Mesenchymal stem cell (in vitro differentiated cells and primary cell): ENCODE measurements at regions not wholly inside any gene's neighbourhood (a gene's known extent, or its start where the extent isn't known, plus 50 kb on each side); places are given as distances from the start of the nearest gene placed in this dataset.
A peak's percentile ranks its signal among the peaks of the same experiment; 100 is the strongest.

ENCODE experiments used
- DNase-seq: peaks from one replicate; pipeline ENCODE4 v3.0.0-alpha.2; 2013
- H2AFZ ChIP-seq: one replicate; pipeline ENCODE4 v1.6.1; 2013; ENCODE audit warnings: low read depth, mild to moderate bottlenecking, control low read depth, inconsistent platforms, low read length, moderate library complexity
- H2AK5ac ChIP-seq: 2 replicates; pipeline ENCODE4 v1.6.1; 2013; ENCODE audit warnings: low read length, moderate library complexity, mild to moderate bottlenecking, inconsistent platforms; ENCODE audit not compliant: severe bottlenecking
- H2BK120ac ChIP-seq: one replicate; pipeline ENCODE4 v1.6.1; 2013; ENCODE audit warnings: low read depth, mild to moderate bottlenecking, inconsistent platforms, low read length, moderate library complexity
- H2BK12ac ChIP-seq, 2 experiments: one replicate each; pipeline ENCODE4 v1.6.1; 2013; ENCODE audit warnings: inconsistent platforms in 2 of 2, low read length in 2 of 2, mild to moderate bottlenecking in 2 of 2, moderate library complexity in 2 of 2, control low read depth in 1 of 2
- H2BK15ac ChIP-seq: one replicate; pipeline ENCODE4 v1.6.1; 2013; ENCODE audit warnings: mild to moderate bottlenecking, low read depth, inconsistent platforms; ENCODE audit not compliant: poor library complexity, severe bottlenecking
- H2BK5ac ChIP-seq: 2 replicates; pipeline ENCODE4 v1.6.1; 2013; ENCODE audit warnings: low read depth, mild to moderate bottlenecking, low read length, control low read depth, inconsistent platforms; ENCODE audit not compliant: poor library complexity, severe bottlenecking
- H3K14ac ChIP-seq, 2 experiments: one replicate each; pipeline ENCODE4 v1.6.1; 2013; ENCODE audit warnings: inconsistent platforms in 2 of 2, low read length in 2 of 2, control low read depth in 1 of 2, mild to moderate bottlenecking in 1 of 2, moderate library complexity in 1 of 2
- H3K18ac ChIP-seq, 2 experiments: one replicate each; pipeline ENCODE4 v1.6.1; 2013; ENCODE audit warnings: inconsistent platforms in 2 of 2, low read length in 2 of 2, control low read depth in 1 of 2, low read depth in 1 of 2, mild to moderate bottlenecking in 1 of 2
- H3K23ac ChIP-seq, 2 experiments: one replicate each; pipeline ENCODE4 v1.6.1; 2013; ENCODE audit warnings: inconsistent platforms in 2 of 2, low read length in 2 of 2, mild to moderate bottlenecking in 2 of 2, moderate library complexity in 2 of 2, control low read depth in 1 of 2
- H3K27ac ChIP-seq: 2 replicates; pipeline ENCODE4 v1.5.1; 2013; ENCODE audit warnings: mild to moderate bottlenecking, moderate library complexity, low read length, control low read depth, inconsistent platforms; ENCODE audit not compliant: poor library complexity, severe bottlenecking
- H3K27me3 ChIP-seq, 2 experiments: 2 replicates each; pipeline versions ENCODE4 v1.6.1 to v1.7.0; 2013; ENCODE audit warnings: low read length in 2 of 2, mild to moderate bottlenecking in 2 of 2, moderate library complexity in 2 of 2, control low read depth in 1 of 2, inconsistent platforms in 1 of 2; ENCODE audit not compliant: control insufficient read depth in 1 of 2, insufficient read depth in 1 of 2
- H3K36me3 ChIP-seq, 2 experiments: 2 replicates each; pipeline versions ENCODE4 v1.6.1 to v1.7.0; 2013; ENCODE audit warnings: low read length in 2 of 2, control low read depth in 1 of 2, inconsistent platforms in 1 of 2, low read depth in 1 of 2, mild to moderate bottlenecking in 1 of 2; ENCODE audit not compliant: insufficient read depth in 2 of 2, control insufficient read depth in 1 of 2
- H3K4ac ChIP-seq, 2 experiments: one replicate each; pipeline ENCODE4 v1.6.1; 2013; ENCODE audit warnings: inconsistent platforms in 2 of 2, low read length in 2 of 2, mild to moderate bottlenecking in 2 of 2, moderate library complexity in 2 of 2, control low read depth in 1 of 2, low read depth in 1 of 2
- H3K4me1 ChIP-seq: 2 replicates; pipeline ENCODE4 v1.6.1; 2013; ENCODE audit warnings: low read depth, low read length, control low read depth; ENCODE audit not compliant: control insufficient read depth, insufficient read depth
- H3K4me2 ChIP-seq: 2 replicates; pipeline ENCODE4 v1.6.1; 2013; ENCODE audit warnings: low read length, mild to moderate bottlenecking, inconsistent platforms; ENCODE audit not compliant: poor library complexity, severe bottlenecking
- H3K4me3 ChIP-seq, 2 experiments: 2 replicates each; pipeline versions ENCODE4 v1.5.1 to v1.7.0; 2013; ENCODE audit warnings: low read length in 2 of 2, mild to moderate bottlenecking in 2 of 2, control low read depth in 1 of 2, low read depth in 1 of 2; ENCODE audit not compliant: insufficient read depth in 1 of 2
- H3K79me1 ChIP-seq: replicated peaks from 2 replicates; pipeline ENCODE4 v1.6.1; 2013; ENCODE audit warnings: mild to moderate bottlenecking, control low read depth, low read length, inconsistent platforms; ENCODE audit not compliant: poor library complexity, severe bottlenecking
- H3K9ac ChIP-seq: 2 replicates; pipeline ENCODE4 v1.7.0; 2013; ENCODE audit warnings: mild to moderate bottlenecking, low read length, moderate library complexity
- H3K9me3 ChIP-seq: 2 replicates; pipeline ENCODE4 v1.7.0; 2013; ENCODE audit warnings: mild to moderate bottlenecking, low read length; ENCODE audit not compliant: control insufficient read depth
- H4K8ac ChIP-seq: one replicate; pipeline ENCODE4 v1.6.1; 2013; ENCODE audit warnings: inconsistent platforms, mild to moderate bottlenecking, low read length, moderate library complexity
- H4K91ac ChIP-seq: one replicate; pipeline ENCODE4 v1.6.1; 2013; ENCODE audit warnings: mild to moderate bottlenecking, low read length, inconsistent platforms
- WGBS: methylation state at CpG from one replicate; pipeline ENCODE4 v1.1.7; 2013; ENCODE audit warnings: mixed read lengths; 5-methylcytosine and 5-hydroxymethylcytosine counted together

- no peak overlapping the region for H3K4ac ChIP-seq
- no peak overlapping the region for H3K14ac ChIP-seq
- no peak overlapping the region for H2AK5ac ChIP-seq
- H3K9me3 ChIP-seq, result no peaks in the 10 kb centered on the region
- no peak overlapping the region for H2BK12ac ChIP-seq
- H3K4me2 ChIP-seq, result no peak overlapping the region
- no peak overlapping the region for H2BK120ac ChIP-seq
- no peak overlapping the region for H3K9ac ChIP-seq
- no peak for DNase-seq
- H3K27ac ChIP-seq, result no peak overlapping the region
- H2BK15ac ChIP-seq, result no peak overlapping the region
- no peak overlapping the region for H3K4me3 ChIP-seq
- H3K4me1 ChIP-seq, result no peaks in the 10 kb centered on the region
- no peaks in the 10 kb centered on the region for H3K79me1 ChIP-seq
- H2BK5ac ChIP-seq, result no peak overlapping the region
- WGBS, result 100% methylated on average over 2 of the region's 2 CpGs
- H4K8ac ChIP-seq, result no peak overlapping the region
- H2AFZ ChIP-seq, result no peak overlapping the region
- no peak overlapping the region for H3K23ac ChIP-seq
- no peaks in the 10 kb centered on the region for H3K36me3 ChIP-seq
- no peak overlapping the region for H4K91ac ChIP-seq
- H3K27me3 ChIP-seq, result no peaks in the 10 kb centered on the region
- no peak overlapping the region for H3K18ac ChIP-seq
Observed at GRCh38 chr10:90650858-90651257, 207.0 kb downstream of the HTR7 start.

- Histone ChIP-seq H3K18ac (no peak overlapping the region), H3K23ac (no peak overlapping the region), H3K4me1 (no peaks in the 10 kb centered on the region), H2BK5ac (no peak overlapping the region), H2BK12ac (no peak overlapping the region), H4K91ac (no peak overlapping the region), H2AFZ (no peak overlapping the region), H3K27me3 (no peaks in the 10 kb centered on the region), H3K9ac (no peak overlapping the region), H3K4me3 (no peak overlapping the region), H4K8ac (no peak overlapping the region), H3K4me2 (no peak overlapping the region), H3K36me3 (no peaks in the 10 kb centered on the region), H3K14ac (no peak overlapping the region), H2BK120ac (no peak overlapping the region), H3K4ac (no peak overlapping the region), H2AK5ac (no peak overlapping the region), H3K9me3 (no peaks in the 10 kb centered on the region), H3K27ac (no peak overlapping the region), H2BK15ac (no peak overlapping the region), H3K79me1 (no peaks in the 10 kb centered on the region)
- DNase-seq, result peak; percentile 31
Observed at GRCh38 chr10:90652519-90652918, 205.3 kb downstream of the HTR7 start.

GRCh38 chr10:90658791-90659190 lies 199.0 kb downstream of the HTR7 start:
- Histone ChIP-seq H2AFZ (no peak overlapping the region), H2BK120ac (no peak overlapping the region), H3K9me3 (peaks cover 12% of the 10 kb centered on the region), H3K27me3 (no peaks in the 10 kb centered on the region), H4K91ac (no peak overlapping the region), H2AK5ac (no peak overlapping the region), H3K4me1 (no peaks in the 10 kb centered on the region), H2BK15ac (no peak overlapping the region), H3K79me1 (no peaks in the 10 kb centered on the region), H2BK12ac (no peak overlapping the region), H3K4ac (no peak overlapping the region), H3K23ac (no peak overlapping the region), H3K9ac (no peak overlapping the region), H4K8ac (no peak overlapping the region), H3K4me3 (no peak overlapping the region), H3K14ac (no peak overlapping the region), H3K27ac (no peak overlapping the region), H2BK5ac (no peak overlapping the region), H3K18ac (no peak overlapping the region), H3K36me3 (no peaks in the 10 kb centered on the region), H3K4me2 (no peak overlapping the region)
- 82% methylated on average over 1 of the region's 1 CpG for WGBS
- no peak for DNase-seq

DNA sequence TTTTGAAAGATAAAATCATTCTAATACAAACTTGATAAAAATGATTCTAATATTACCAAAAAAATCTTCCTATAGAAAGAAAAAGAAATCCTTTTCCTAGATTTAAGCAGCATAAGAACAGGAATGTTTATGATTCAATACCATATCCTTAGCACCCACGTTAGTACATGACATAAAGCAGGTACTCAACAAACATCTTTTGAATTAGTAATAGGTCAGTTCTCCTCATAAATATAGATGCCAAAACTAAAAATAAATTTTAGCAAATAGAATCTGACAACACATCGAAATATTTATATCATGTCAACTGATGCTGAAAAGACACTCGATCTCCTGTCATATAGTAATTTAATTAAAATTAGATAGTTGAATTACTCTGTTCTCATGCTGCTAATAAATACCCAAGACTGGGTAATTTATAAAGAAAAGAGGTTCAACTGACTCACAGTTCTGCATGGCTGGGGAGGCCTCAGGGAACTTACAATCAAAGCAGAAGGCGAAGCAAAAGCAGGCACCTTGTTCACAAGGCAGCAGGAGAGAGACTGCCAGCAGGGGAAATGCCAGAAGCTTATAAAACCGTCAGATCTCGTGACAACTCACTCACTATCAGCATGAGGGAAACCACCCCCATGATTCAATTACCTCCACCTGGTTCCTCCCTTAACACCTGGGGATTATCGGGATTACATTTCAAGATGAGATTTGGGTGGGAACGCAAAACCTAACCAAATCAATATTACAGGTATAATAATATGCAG lies 191.8 kb downstream of the HTR7 start:
- H2AFZ ChIP-seq, result no peak overlapping the region

More for the DNA sequence above, 191.8 kb downstream of the HTR7 start:
- no peak for DNase-seq
- H3K4ac ChIP-seq, result no peak overlapping the region
- H3K4me2 ChIP-seq, result no peak overlapping the region
- H3K27ac ChIP-seq, result no peak overlapping the region
- H3K36me3 ChIP-seq, result no peaks in the 10 kb centered on the region
- H3K14ac ChIP-seq, result no peak overlapping the region
- H2BK12ac ChIP-seq, result no peak overlapping the region
- H2BK15ac ChIP-seq, result no peak overlapping the region
- no peak overlapping the region for H4K8ac ChIP-seq
- no peaks in the 10 kb centered on the region for H3K79me1 ChIP-seq
- no peak overlapping the region for H3K23ac ChIP-seq
- no peak overlapping the region for H2BK120ac ChIP-seq
- WGBS, result 38% methylated on average over 3 of the region's 8 CpGs
- no peak overlapping the region for H3K18ac ChIP-seq
- no peaks in the 10 kb centered on the region for H3K27me3 ChIP-seq
- no peak overlapping the region for H2AK5ac ChIP-seq
- H3K9ac ChIP-seq, result no peak overlapping the region
- H3K4me1 ChIP-seq, result no peaks in the 10 kb centered on the region
- no peak overlapping the region for H4K91ac ChIP-seq
- H3K9me3 ChIP-seq, result no peaks in the 10 kb centered on the region
- no peak overlapping the region for H2BK5ac ChIP-seq
- H3K4me3 ChIP-seq, result no peak overlapping the region
